ENCODE measurements at regions not wholly inside any gene's neighbourhood (a gene's known extent, or its start where the extent isn't known, plus 50 kb on each side); places are given as distances from the start of the nearest gene placed in this dataset.

DNA sequence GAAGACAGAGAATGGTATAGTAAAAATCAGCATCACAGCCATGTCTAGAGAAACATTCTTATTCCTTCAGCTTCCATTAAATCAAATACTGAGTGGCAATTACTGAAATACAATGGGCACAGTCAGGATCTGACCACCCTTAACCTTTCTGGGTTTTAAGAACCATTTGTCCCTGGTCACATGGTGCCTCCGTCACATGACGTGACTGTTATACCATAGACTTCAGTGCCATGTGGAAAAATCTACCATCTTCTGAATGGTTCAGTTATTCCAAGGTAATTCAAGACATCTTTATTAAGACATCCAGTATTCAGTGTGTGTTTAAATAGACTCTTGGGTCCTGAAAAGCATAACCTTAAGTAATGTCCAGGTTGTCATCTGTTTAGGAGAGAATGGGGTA is 553.1 kb upstream of the FLRT2 start:
- no peak for DNase-seq (ENCODE audit: low read depth, low spot score)
- H3K36me3 ChIP-seq (ENCODE audit: insufficient read depth, low read length), result no peaks in the 10 kb centered on the region
- H3K4me3 ChIP-seq, result no peak overlapping the region
- no peaks in the 10 kb centered on the region for H3K9me3 ChIP-seq (ENCODE audit: low read depth, low read length)
- H3K9ac ChIP-seq (ENCODE audit: insufficient read length), result no peak overlapping the region
- TF ChIP-seq FOXP2 (optimal IDR thresholded peaks at IDR 0.05; ENCODE audit: control extremely low read depth, extremely low read length, insufficient read depth) (no peak), POLR2AphosphoS5 (IDR thresholded peaks at IDR 0.05; ENCODE audit: borderline replicate concordance, low read depth, low read length) (no peak), EZH2 (IDR thresholded peaks at IDR 0.05) (no peak)
- no peak overlapping the region for H3K27ac ChIP-seq

DNA sequence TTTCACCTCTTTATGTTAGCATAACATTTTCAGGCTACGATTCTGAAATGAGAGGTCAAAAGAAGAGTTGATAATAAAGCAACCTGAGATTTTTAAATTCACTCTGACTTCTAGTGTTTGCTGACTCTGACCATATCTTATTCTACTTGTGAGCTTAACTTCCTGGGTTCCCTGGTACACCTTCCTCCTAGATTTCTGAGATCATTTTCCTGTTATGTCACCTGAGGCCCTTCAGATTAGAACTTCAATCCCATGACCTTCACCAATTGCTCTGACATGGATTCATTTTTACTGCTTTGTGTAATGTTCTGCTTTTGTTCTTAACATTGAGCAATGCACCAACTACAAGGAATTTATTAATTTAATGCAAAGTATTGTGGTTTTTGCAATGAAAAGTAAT is 542.9 kb upstream of the FLRT2 start:
- Histone ChIP-seq H3K27ac (no peak overlapping the region), H3K4me3 (no peak overlapping the region), H3K9me3 (ENCODE audit: low read depth, low read length) (no peaks in the 10 kb centered on the region), H3K9ac (ENCODE audit: insufficient read length) (no peak overlapping the region), H3K36me3 (ENCODE audit: insufficient read depth, low read length) (no peaks in the 10 kb centered on the region)
- DNase-seq (ENCODE audit: low read depth, low spot score), result no peak
- TF ChIP-seq FOXP2 (optimal IDR thresholded peaks at IDR 0.05; ENCODE audit: control extremely low read depth, extremely low read length, insufficient read depth), result no peak
- no peak for TF ChIP-seq EZH2 (IDR thresholded peaks at IDR 0.05)
- no peak for TF ChIP-seq POLR2AphosphoS5 (IDR thresholded peaks at IDR 0.05; ENCODE audit: borderline replicate concordance, low read depth, low read length)

- H3K9me3 ChIP-seq (ENCODE audit: low read depth, low read length), result no peaks in the 10 kb centered on the region
- no peak for DNase-seq (ENCODE audit: low read depth, low spot score)
- no peaks in the 10 kb centered on the region for H3K36me3 ChIP-seq (ENCODE audit: insufficient read depth, low read length)
- H3K4me3 ChIP-seq, result no peak overlapping the region
- no peak overlapping the region for H3K27ac ChIP-seq
- H3K9ac ChIP-seq (ENCODE audit: insufficient read length), result no peak overlapping the region
- no peak for TF ChIP-seq POLR2AphosphoS5 (IDR thresholded peaks at IDR 0.05; ENCODE audit: borderline replicate concordance, low read depth, low read length)
- TF ChIP-seq FOXP2 (optimal IDR thresholded peaks at IDR 0.05; ENCODE audit: control extremely low read depth, extremely low read length, insufficient read depth), result no peak
- TF ChIP-seq EZH2 (IDR thresholded peaks at IDR 0.05), result no peak
Observed at GRCh38 chr14:84988357-84988756, 541.6 kb upstream of the FLRT2 start.

DNA sequence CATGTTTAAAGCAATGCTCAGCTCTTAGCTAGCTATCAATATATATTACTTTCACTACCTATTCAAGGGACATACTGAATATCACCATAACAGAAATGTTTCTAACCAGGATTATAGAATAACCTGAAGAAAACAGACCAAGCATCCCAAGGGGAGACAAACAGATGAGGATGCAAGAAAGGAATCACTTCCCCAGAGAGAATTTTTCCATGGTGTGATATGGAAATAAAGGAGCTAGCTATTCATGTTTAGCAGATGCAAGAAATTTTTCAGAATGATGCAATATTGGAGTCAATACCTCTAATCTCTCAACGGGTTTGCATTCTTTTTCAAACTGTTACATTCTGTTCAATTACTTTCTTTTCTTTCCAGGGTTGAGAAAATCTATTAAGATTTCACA is 538.9 kb upstream of the FLRT2 start:
- TF ChIP-seq EZH2 (IDR thresholded peaks at IDR 0.05), result no peak
- Histone ChIP-seq H3K36me3 (ENCODE audit: insufficient read depth, low read length) (no peaks in the 10 kb centered on the region), H3K27ac (0 out of 2 replicates have a peak overlapping the region, but pooled peaks have one; percentile 11), H3K9me3 (ENCODE audit: low read depth, low read length) (no peaks in the 10 kb centered on the region), H3K4me3 (no peak overlapping the region), H3K9ac (ENCODE audit: insufficient read length) (no peak overlapping the region)
- no peak for DNase-seq (ENCODE audit: low read depth, low spot score)

- no peak for TF ChIP-seq POLR2AphosphoS5 (IDR thresholded peaks at IDR 0.05; ENCODE audit: borderline replicate concordance, low read depth, low read length)
- TF ChIP-seq EZH2 (IDR thresholded peaks at IDR 0.05), result no peak
- no peak for TF ChIP-seq FOXP2 (optimal IDR thresholded peaks at IDR 0.05; ENCODE audit: control extremely low read depth, extremely low read length, insufficient read depth)
- Histone ChIP-seq H3K9me3 (ENCODE audit: low read depth, low read length) (no peaks in the 10 kb centered on the region), H3K36me3 (ENCODE audit: insufficient read depth, low read length) (no peaks in the 10 kb centered on the region), H3K4me3 (no peak overlapping the region), H3K27ac (no peak overlapping the region), H3K9ac (ENCODE audit: insufficient read length) (no peak overlapping the region)
- no peak for DNase-seq (ENCODE audit: low read depth, low spot score)
Observed at GRCh38 chr14:84998216-84998615, 531.7 kb upstream of the FLRT2 start.

GRCh38 chr14:85002846-85003245 is 527.1 kb upstream of the FLRT2 start:
- Histone ChIP-seq H3K4me3 (no peak overlapping the region), H3K27ac (no peak overlapping the region), H3K36me3 (ENCODE audit: insufficient read depth, low read length) (no peaks in the 10 kb centered on the region), H3K9me3 (ENCODE audit: low read depth, low read length) (no peaks in the 10 kb centered on the region), H3K9ac (ENCODE audit: insufficient read length) (no peak overlapping the region)
- TF ChIP-seq POLR2AphosphoS5 (IDR thresholded peaks at IDR 0.05; ENCODE audit: borderline replicate concordance, low read depth, low read length), result no peak
- TF ChIP-seq FOXP2 (optimal IDR thresholded peaks at IDR 0.05; ENCODE audit: control extremely low read depth, extremely low read length, insufficient read depth), result no peak
- TF ChIP-seq EZH2 (IDR thresholded peaks at IDR 0.05), result no peak
- DNase-seq (ENCODE audit: low read depth, low spot score), result no peak

DNA sequence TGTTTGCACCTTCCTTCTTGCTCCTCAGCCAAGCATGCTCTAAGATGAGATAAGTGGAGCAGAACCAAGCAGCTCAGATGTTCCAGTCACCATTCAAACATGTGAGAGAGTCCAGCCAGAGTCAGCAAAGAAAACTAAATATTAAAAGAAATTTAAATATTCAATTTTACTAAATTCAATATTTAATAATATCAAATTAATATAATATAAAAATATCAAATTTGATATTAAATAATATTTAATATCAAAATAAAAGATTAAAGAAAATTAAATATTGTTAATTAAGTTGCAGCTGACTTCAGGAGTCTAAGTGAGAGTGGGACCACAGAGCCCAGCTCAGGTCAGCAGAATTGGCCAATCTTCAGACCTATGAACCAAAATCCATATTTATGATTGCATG is 526.1 kb upstream of the FLRT2 start:
- Histone ChIP-seq H3K4me3 (no peak overlapping the region), H3K9me3 (ENCODE audit: low read depth, low read length) (no peaks in the 10 kb centered on the region), H3K36me3 (ENCODE audit: insufficient read depth, low read length) (no peaks in the 10 kb centered on the region), H3K27ac (no peak overlapping the region), H3K9ac (ENCODE audit: insufficient read length) (no peak overlapping the region)
- TF ChIP-seq POLR2AphosphoS5 (IDR thresholded peaks at IDR 0.05; ENCODE audit: borderline replicate concordance, low read depth, low read length) (no peak), FOXP2 (optimal IDR thresholded peaks at IDR 0.05; ENCODE audit: control extremely low read depth, extremely low read length, insufficient read depth) (no peak), EZH2 (IDR thresholded peaks at IDR 0.05) (no peak)
- no peak for DNase-seq (ENCODE audit: low read depth, low spot score)

- Histone ChIP-seq H3K27ac (no peak overlapping the region), H3K36me3 (ENCODE audit: insufficient read depth, low read length) (no peaks in the 10 kb centered on the region), H3K4me3 (no peak overlapping the region), H3K9me3 (ENCODE audit: low read depth, low read length) (no peaks in the 10 kb centered on the region), H3K9ac (ENCODE audit: insufficient read length) (no peak overlapping the region)
- no peak for DNase-seq (ENCODE audit: low read depth, low spot score)
- TF ChIP-seq POLR2AphosphoS5 (IDR thresholded peaks at IDR 0.05; ENCODE audit: borderline replicate concordance, low read depth, low read length) (no peak), EZH2 (IDR thresholded peaks at IDR 0.05) (no peak), FOXP2 (optimal IDR thresholded peaks at IDR 0.05; ENCODE audit: control extremely low read depth, extremely low read length, insufficient read depth) (no peak)
Observed at GRCh38 chr14:85009506-85009905, 520.4 kb upstream of the FLRT2 start.

- TF ChIP-seq EZH2 (IDR thresholded peaks at IDR 0.05) (no peak), POLR2AphosphoS5 (IDR thresholded peaks at IDR 0.05; ENCODE audit: borderline replicate concordance, low read depth, low read length) (no peak), FOXP2 (optimal IDR thresholded peaks at IDR 0.05; ENCODE audit: control extremely low read depth, extremely low read length, insufficient read depth) (no peak)
- Histone ChIP-seq H3K4me3 (no peak overlapping the region), H3K9me3 (ENCODE audit: low read depth, low read length) (no peaks in the 10 kb centered on the region), H3K9ac (ENCODE audit: insufficient read length) (no peak overlapping the region), H3K27ac (no peak overlapping the region), H3K36me3 (ENCODE audit: insufficient read depth, low read length) (no peaks in the 10 kb centered on the region)
- no peak for DNase-seq (ENCODE audit: low read depth, low spot score)
Observed at GRCh38 chr14:85010186-85010585, 519.8 kb upstream of the FLRT2 start.
